ENCODE measurements at regions not wholly inside any gene's neighbourhood (a gene's known extent, or its start where the extent isn't known, plus 50 kb on each side); places are given as distances from the start of the nearest gene placed in this dataset.

- no peaks in the 10 kb centered on the region for H3K4me1 ChIP-seq
- TF ChIP-seq POLR2A (IDR thresholded peaks at IDR 0.05) = no peak
- TF ChIP-seq EP300 (IDR thresholded peaks at IDR 0.05) = no peak
- no peak for TF ChIP-seq CTCF (IDR thresholded peaks at IDR 0.05)
- TF ChIP-seq POLR2AphosphoS5 (IDR thresholded peaks at IDR 0.05) = no peak
- H3K36me3 ChIP-seq = no peaks in the 10 kb centered on the region
- peaks cover 22% of the 10 kb centered on the region for H3K27me3 ChIP-seq
- H3K4me3 ChIP-seq = no peak overlapping the region
- DNase-seq (ENCODE audit: low spot score in 2 of 2) = no peak
- no peak overlapping the region for H3K27ac ChIP-seq
- no peaks in the 10 kb centered on the region for H3K9me3 ChIP-seq
- WGBS = 91% methylated on average over 12 of the region's 12 CpGs
Measured at GRCh38 chr22:27066856-27067255, 409.5 kb downstream of the MIAT start.

- DNase-seq (ENCODE audit: low spot score in 2 of 2) = no peak
- no peaks in the 10 kb centered on the region for H3K9me3 ChIP-seq
- peaks cover 27% of the 10 kb centered on the region for H3K27me3 ChIP-seq
- no peak overlapping the region for H3K4me3 ChIP-seq
- no peaks in the 10 kb centered on the region for H3K4me1 ChIP-seq
- H3K27ac ChIP-seq = no peak overlapping the region
- H3K36me3 ChIP-seq = no peaks in the 10 kb centered on the region
- TF ChIP-seq POLR2AphosphoS5 (IDR thresholded peaks at IDR 0.05) (no peak), CTCF (IDR thresholded peaks at IDR 0.05) (no peak), POLR2A (IDR thresholded peaks at IDR 0.05) (no peak), EP300 (IDR thresholded peaks at IDR 0.05) (no peak)
Measured at GRCh38 chr22:27068121-27068520, 410.7 kb downstream of the MIAT start.

- 42% methylated on average over 8 of the region's 8 CpGs for WGBS
- DNase-seq (ENCODE audit: low spot score in 2 of 2) = no peak
- no peak for TF ChIP-seq EP300 (IDR thresholded peaks at IDR 0.05)
- no peak for TF ChIP-seq POLR2A (IDR thresholded peaks at IDR 0.05)
- no peak for TF ChIP-seq POLR2AphosphoS5 (IDR thresholded peaks at IDR 0.05)
- no peak for TF ChIP-seq CTCF (IDR thresholded peaks at IDR 0.05)
- H3K4me1 ChIP-seq = no peaks in the 10 kb centered on the region
- H3K4me3 ChIP-seq = no peak overlapping the region
- no peak overlapping the region for H3K27ac ChIP-seq
- H3K36me3 ChIP-seq = no peaks in the 10 kb centered on the region
- no peaks in the 10 kb centered on the region for H3K9me3 ChIP-seq
- peaks cover 42% of the 10 kb centered on the region for H3K27me3 ChIP-seq
Measured at GRCh38 chr22:27070594-27070993, 413.2 kb downstream of the MIAT start.

- no peak for TF ChIP-seq POLR2A (IDR thresholded peaks at IDR 0.05)
- no peak for TF ChIP-seq EP300 (IDR thresholded peaks at IDR 0.05)
- TF ChIP-seq POLR2AphosphoS5 (IDR thresholded peaks at IDR 0.05) = no peak
- TF ChIP-seq CTCF (IDR thresholded peaks at IDR 0.05) = no peak
- Histone ChIP-seq H3K9me3 (no peaks in the 10 kb centered on the region), H3K4me3 (no peak overlapping the region), H3K27me3 (peaks cover 50% of the 10 kb centered on the region), H3K36me3 (no peaks in the 10 kb centered on the region), H3K27ac (no peak overlapping the region), H3K4me1 (no peaks in the 10 kb centered on the region)
- DNase-seq (ENCODE audit: low spot score in 2 of 2) = no peak
- 78% methylated on average over 12 of the region's 12 CpGs for whole genome bisulfite sequencing
Measured at GRCh38 chr22:27073601-27074425, 416.4 kb downstream of the MIAT start.

GRCh38 chr22:27075028-27075678 is 417.8 kb downstream of the MIAT start:
- Histone ChIP-seq H3K9me3 (no peaks in the 10 kb centered on the region), H3K4me3 (no peak overlapping the region), H3K27ac (no peak overlapping the region), H3K4me1 (no peaks in the 10 kb centered on the region), H3K36me3 (no peaks in the 10 kb centered on the region), H3K27me3 (peaks cover 54% of the 10 kb centered on the region)
- no peak for TF ChIP-seq CTCF (IDR thresholded peaks at IDR 0.05)
- no peak for TF ChIP-seq POLR2AphosphoS5 (IDR thresholded peaks at IDR 0.05)
- no peak for TF ChIP-seq EP300 (IDR thresholded peaks at IDR 0.05)
- TF ChIP-seq POLR2A (IDR thresholded peaks at IDR 0.05) = no peak
- DNase-seq (ENCODE audit: low spot score in 2 of 2) = no peak
- 47% methylated on average over 6 of the region's 6 CpGs for WGBS

Measured in suprapubic skin (tissue), 4 donors.